MM.1S (cell line): ENCODE measurements at regions not wholly inside any gene's neighbourhood (a gene's known extent, or its start where the extent isn't known, plus 50 kb on each side); places are given as distances from the start of the nearest gene placed in this dataset.

Experiments used
- DNase-seq: peaks from one replicate; pipeline ENCODE4 v3.0.0-alpha.2; 2015
- H2AFZ ChIP-seq: fragments of 300-600 bp; sonication (generic); 2 replicates; pipeline ENCODE4 v1.6.0; 2016; ENCODE audit warnings: antibody characterized with exemption, low read length
- H3F3A ChIP-seq: fragments of 300-600 bp; sonication (generic); 2 replicates; pipeline ENCODE4 v1.6.1; 2016; ENCODE audit warnings: mild to moderate bottlenecking, antibody characterized with exemption, low read length, moderate library complexity, mixed read lengths; ENCODE audit not compliant: insufficient read depth
- H3K27ac ChIP-seq: fragments of 300-600 bp; sonication (generic); 2 replicates; pipeline ENCODE4 v1.5.1; 2016; ENCODE audit warnings: mild to moderate bottlenecking, low read length
- H3K27me3 ChIP-seq: fragments of 300-600 bp; sonication (generic); replicated peaks from 2 replicates; pipeline ENCODE4 v1.6.0; 2016; ENCODE audit warnings: low read length; ENCODE audit not compliant: insufficient read depth
- H3K36me3 ChIP-seq: fragments of 300-600 bp; sonication (generic); replicated peaks from 2 replicates; pipeline ENCODE4 v1.6.1; 2016; ENCODE audit warnings: mild to moderate bottlenecking, low read length, mixed read lengths; ENCODE audit not compliant: insufficient read depth
- H3K4me1 ChIP-seq: fragments of 300-600 bp; sonication (generic); 2 replicates; pipeline ENCODE4 v1.6.1; 2016; ENCODE audit warnings: low read length, mixed read lengths
- H3K4me2 ChIP-seq: fragments of 300-600 bp; sonication (generic); 2 replicates; pipeline ENCODE4 v1.6.0; 2016; ENCODE audit warnings: low read depth, low read length
- H3K4me3 ChIP-seq: fragments of 300-600 bp; sonication (generic); 2 replicates; pipeline ENCODE4 v1.5.1; 2016; ENCODE audit warnings: low read length, mixed read lengths
- H3K79me2 ChIP-seq: fragments of 300-600 bp; sonication (generic); 2 replicates; pipeline ENCODE4 v1.6.1; 2016; ENCODE audit warnings: mixed run types, low read length, mixed read lengths
- H3K9ac ChIP-seq: fragments of 300-600 bp; sonication (generic); 2 replicates; pipeline ENCODE4 v1.6.1; 2016; ENCODE audit warnings: low read length, mixed read lengths
- H3K9me2 ChIP-seq: fragments of 300-600 bp; sonication (generic); replicated peaks from 2 replicates; pipeline ENCODE4 v1.6.1; 2016; ENCODE audit warnings: mild to moderate bottlenecking, low read length, mixed read lengths; ENCODE audit not compliant: insufficient read depth
- H3K9me3 ChIP-seq: fragments of 300-600 bp; sonication (generic); replicated peaks from 2 replicates; pipeline ENCODE4 v1.6.1; 2016; ENCODE audit warnings: mild to moderate bottlenecking, low read length, mixed read lengths; ENCODE audit not compliant: insufficient read depth
- H4K20me1 ChIP-seq: fragments of 300-600 bp; sonication (generic); 2 replicates; pipeline ENCODE4 v1.6.1; 2016; ENCODE audit warnings: mild to moderate bottlenecking, low read length, moderate library complexity, mixed read lengths; ENCODE audit not compliant: insufficient read depth
- CTCF ChIP-seq: fragments of 300-600 bp; sonication (generic); IDR thresholded peaks from 2 replicates; pipeline ENCODE4 v1.5.1; 2016; ENCODE audit warnings: antibody characterized with exemption, low read length, mixed read lengths
- EZH2 ChIP-seq: fragments of 300-600 bp; sonication (generic); optimal IDR thresholded peaks from 2 replicates; pipeline ENCODE3; 2017; ENCODE audit warnings: low read depth, mild to moderate bottlenecking, antibody characterized with exemption, low read length, mixed read lengths
- EZH2phosphoT487 ChIP-seq: fragments of 300-600 bp; sonication (generic); IDR thresholded peaks from 2 replicates; pipeline ENCODE4 v1.6.1; 2018; ENCODE audit warnings: antibody characterized with exemption, low read length

GRCh38 chr2:156088587-156088986 is 243.9 kb downstream of the NR4A2 start:
- Histone ChIP-seq H3K9me2 (no peaks in the 10 kb centered on the region), H3K79me2 (no peaks in the 10 kb centered on the region), H3K4me3 (no peak overlapping the region), H4K20me1 (no peaks in the 10 kb centered on the region), H3K4me2 (no peak overlapping the region), H2AFZ (no peak overlapping the region), H3K4me1 (no peaks in the 10 kb centered on the region), H3K36me3 (no peaks in the 10 kb centered on the region), H3K27me3 (no peaks in the 10 kb centered on the region), H3K9ac (no peak overlapping the region), H3K27ac (no peak overlapping the region), H3F3A (no peaks in the 10 kb centered on the region), H3K9me3 (no peaks in the 10 kb centered on the region)
- DNase-seq = no peak
- TF ChIP-seq EZH2 (no peak), CTCF (no peak), EZH2phosphoT487 (no peak)

- Histone ChIP-seq H3K36me3 (no peaks in the 10 kb centered on the region), H3K9ac (no peak overlapping the region), H3K79me2 (no peaks in the 10 kb centered on the region), H2AFZ (no peak overlapping the region), H3F3A (no peaks in the 10 kb centered on the region), H3K9me3 (no peaks in the 10 kb centered on the region), H3K27ac (no peak overlapping the region), H3K4me1 (no peaks in the 10 kb centered on the region), H3K9me2 (no peaks in the 10 kb centered on the region), H3K27me3 (no peaks in the 10 kb centered on the region), H3K4me3 (no peak overlapping the region), H4K20me1 (no peaks in the 10 kb centered on the region), H3K4me2 (no peak overlapping the region)
- DNase-seq = no peak
- TF ChIP-seq EZH2 (no peak), CTCF (no peak), EZH2phosphoT487 (no peak)
Measured at GRCh38 chr2:156087875-156088274, 244.6 kb downstream of the NR4A2 start.

- Histone ChIP-seq H3K27me3 (no peaks in the 10 kb centered on the region), H3F3A (no peaks in the 10 kb centered on the region), H3K79me2 (no peaks in the 10 kb centered on the region), H4K20me1 (no peaks in the 10 kb centered on the region), H3K9me2 (no peaks in the 10 kb centered on the region), H3K4me1 (no peaks in the 10 kb centered on the region), H3K27ac (no peak overlapping the region), H3K4me3 (no peak overlapping the region), H3K9ac (no peak overlapping the region), H2AFZ (no peak overlapping the region), H3K36me3 (no peaks in the 10 kb centered on the region), H3K4me2 (no peak overlapping the region), H3K9me3 (no peaks in the 10 kb centered on the region)
- TF ChIP-seq EZH2 (no peak), EZH2phosphoT487 (no peak), CTCF (no peak)
- no peak for DNase-seq
Measured at GRCh38 chr2:156083763-156084493, 248.6 kb downstream of the NR4A2 start.
